Epithelial cell of esophagus (primary cell): ENCODE measurements at regions not wholly inside any gene's neighbourhood (a gene's known extent, or its start where the extent isn't known, plus 50 kb on each side); places are given as distances from the start of the nearest gene placed in this dataset.
A peak's percentile ranks its signal among the peaks of the same experiment; 100 is the strongest.

Source experiments
- DNase-seq: peaks from one replicate; pipeline ENCODE4 v3.0.0; 2010; ENCODE audit warnings: low read depth
- H3K4me3 ChIP-seq: 2 replicates; pipeline ENCODE4 v1.5.1; 2011; ENCODE audit warnings: mild to moderate bottlenecking, low read length, control low read depth
- TF ChIP-seq, protein P1 (sequence below): IDR thresholded peaks from 2 replicates; pipeline ENCODE4 v1.5.1; 2011; ENCODE audit warnings: low read depth, mild to moderate bottlenecking, low read length, control low read depth, inconsistent platforms; ENCODE audit not compliant: insufficient read depth; ENCODE audit errors: missing control alignments

DNA sequence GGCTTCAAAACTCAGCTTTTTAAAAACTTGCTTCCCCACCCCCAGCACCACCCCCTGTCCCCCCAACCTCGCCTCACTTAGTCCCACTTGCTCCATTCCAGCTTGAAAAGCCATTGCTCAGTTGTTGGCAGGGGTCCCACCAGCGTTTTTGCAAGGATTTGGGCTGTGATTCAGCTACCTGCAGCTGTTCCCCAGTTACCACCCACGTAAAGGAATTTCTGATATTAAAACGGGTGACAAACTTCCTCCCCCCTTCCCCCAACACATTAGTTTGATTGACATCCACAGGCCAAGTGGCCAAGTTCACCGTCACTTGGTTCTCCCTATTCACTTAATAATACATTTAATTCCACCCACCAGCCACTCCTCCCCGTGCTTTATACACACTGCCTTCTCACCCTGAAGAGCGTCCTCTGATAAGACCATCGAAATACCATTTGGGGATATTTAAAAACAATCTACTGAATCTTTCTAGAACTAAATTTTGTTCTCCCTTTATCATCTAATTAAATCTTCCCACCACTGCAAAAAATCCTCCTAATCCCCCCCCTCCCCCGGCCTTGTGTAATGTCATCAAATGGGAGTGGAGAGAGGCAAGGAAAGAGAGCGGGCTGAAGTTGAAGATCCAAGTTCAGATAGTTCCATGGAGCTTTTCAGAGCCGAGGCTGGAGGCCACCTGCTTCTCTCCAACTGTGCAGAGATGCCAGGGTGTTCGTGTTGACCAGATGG is 55.1 kb downstream of the SOX9 start:
- TF ChIP-seq, protein P1, sequence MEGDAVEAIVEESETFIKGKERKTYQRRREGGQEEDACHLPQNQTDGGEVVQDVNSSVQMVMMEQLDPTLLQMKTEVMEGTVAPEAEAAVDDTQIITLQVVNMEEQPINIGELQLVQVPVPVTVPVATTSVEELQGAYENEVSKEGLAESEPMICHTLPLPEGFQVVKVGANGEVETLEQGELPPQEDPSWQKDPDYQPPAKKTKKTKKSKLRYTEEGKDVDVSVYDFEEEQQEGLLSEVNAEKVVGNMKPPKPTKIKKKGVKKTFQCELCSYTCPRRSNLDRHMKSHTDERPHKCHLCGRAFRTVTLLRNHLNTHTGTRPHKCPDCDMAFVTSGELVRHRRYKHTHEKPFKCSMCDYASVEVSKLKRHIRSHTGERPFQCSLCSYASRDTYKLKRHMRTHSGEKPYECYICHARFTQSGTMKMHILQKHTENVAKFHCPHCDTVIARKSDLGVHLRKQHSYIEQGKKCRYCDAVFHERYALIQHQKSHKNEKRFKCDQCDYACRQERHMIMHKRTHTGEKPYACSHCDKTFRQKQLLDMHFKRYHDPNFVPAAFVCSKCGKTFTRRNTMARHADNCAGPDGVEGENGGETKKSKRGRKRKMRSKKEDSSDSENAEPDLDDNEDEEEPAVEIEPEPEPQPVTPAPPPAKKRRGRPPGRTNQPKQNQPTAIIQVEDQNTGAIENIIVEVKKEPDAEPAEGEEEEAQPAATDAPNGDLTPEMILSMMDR, result no peak
- no peak overlapping the region for H3K4me3 ChIP-seq
- peak; percentile 26 for DNase-seq

DNA sequence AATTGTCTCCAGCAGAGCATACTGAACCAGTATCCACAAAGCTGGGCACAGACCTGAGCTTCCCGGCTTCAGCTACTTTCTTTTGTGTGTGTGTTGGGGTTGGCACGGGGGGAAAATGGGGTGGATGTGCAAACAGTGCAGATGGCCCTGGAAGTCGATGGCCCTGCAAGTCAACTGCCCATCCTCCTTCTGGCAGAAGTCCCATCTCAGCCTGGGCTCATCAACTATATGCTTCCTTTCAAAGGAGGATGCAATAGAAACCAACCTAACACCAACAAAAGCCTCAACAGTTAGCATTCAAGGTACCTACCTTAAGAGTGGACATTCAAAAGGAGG is 55.7 kb downstream of the SOX9 start:
- DNase-seq, result no peak
- no peak overlapping the region for H3K4me3 ChIP-seq
- TF ChIP-seq, protein P1, result no peak

DNA sequence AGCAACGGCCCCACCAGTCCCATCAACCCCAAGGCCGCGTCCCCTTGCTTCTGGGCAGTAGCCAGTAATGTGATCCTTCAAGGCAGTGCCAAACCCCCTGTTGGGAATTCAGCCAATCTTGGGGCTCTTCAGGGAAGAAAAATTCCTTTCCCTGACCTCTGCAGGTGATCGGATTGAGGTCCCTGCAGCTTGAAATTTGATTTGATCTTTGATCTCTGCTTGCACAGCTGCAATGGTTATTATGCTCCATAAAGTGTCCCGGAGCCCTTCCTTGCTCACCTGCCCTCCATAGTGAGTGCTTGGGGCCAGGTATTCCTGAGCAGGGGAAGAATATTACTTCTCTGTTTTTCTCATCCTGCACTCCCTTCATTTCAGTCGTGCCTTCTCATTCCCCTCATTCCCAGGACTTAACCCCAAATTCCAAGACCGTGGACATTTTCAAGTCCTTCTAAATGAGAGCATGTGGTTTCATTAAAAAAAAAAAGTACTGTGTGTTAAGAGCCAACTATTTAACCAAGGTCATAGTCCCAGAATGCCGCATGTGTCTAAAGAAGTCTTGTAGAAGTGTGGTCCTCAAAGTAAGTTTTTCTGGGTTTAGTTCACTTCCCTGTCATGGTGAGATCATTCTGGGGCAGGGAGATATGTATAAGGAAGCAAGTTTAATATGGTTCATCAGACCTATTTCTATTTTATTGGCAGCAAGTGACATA is 56.3 kb downstream of the SOX9 start:
- TF ChIP-seq, protein P1, result no peak

DNA sequence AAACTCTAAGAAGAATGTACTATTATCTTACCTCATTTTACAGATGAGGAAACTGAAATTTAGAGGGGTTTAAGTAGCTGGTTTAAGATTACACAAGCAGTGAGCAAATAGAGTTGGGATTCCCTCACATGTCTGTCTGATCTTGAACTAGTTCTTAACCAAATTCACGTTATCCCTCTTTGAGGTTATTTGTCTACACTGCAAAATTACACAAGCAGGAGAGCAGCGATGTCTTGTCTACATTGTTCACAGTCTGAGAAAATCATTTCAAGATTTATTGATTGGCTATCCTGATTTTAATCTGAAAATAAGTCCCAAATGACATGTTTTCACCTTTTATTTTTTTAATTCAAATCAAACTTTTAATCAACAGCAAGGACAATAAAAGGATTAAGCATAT is 56.9 kb downstream of the SOX9 start:
- no peak for DNase-seq
- no peak overlapping the region for H3K4me3 ChIP-seq
- TF ChIP-seq, protein P1, result no peak

More for the DNA sequence above, 56.3 kb downstream of the SOX9 start:
- no peak for DNase-seq
- no peak overlapping the region for H3K4me3 ChIP-seq

DNA sequence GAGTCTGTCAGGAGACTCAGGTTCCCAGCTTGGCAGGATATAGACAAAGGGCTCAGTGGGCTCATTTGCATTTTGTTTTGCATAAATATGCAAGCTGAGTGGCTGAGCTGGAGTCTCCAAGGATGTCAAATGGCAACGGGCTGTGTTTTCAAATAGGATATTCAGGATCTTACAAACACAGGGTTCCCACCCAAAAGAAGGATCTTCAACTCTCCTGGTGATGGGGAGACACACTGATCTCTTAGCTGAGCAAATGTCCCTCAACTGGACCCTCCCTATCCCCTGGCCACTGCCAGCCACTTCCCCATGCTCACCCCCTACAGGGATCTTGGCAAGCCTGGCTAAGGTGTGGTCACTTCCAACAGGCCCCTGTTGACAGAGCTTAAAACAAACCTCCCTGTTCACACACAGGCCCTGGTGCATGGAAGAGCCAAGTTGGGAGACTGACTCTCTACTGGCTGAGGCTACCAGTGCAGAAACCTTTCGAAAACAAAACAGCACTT is 61.6 kb downstream of the SOX9 start:
- TF ChIP-seq, protein P1, result no peak
- H3K4me3 ChIP-seq, result no peak overlapping the region
- DNase-seq, result no peak

DNA sequence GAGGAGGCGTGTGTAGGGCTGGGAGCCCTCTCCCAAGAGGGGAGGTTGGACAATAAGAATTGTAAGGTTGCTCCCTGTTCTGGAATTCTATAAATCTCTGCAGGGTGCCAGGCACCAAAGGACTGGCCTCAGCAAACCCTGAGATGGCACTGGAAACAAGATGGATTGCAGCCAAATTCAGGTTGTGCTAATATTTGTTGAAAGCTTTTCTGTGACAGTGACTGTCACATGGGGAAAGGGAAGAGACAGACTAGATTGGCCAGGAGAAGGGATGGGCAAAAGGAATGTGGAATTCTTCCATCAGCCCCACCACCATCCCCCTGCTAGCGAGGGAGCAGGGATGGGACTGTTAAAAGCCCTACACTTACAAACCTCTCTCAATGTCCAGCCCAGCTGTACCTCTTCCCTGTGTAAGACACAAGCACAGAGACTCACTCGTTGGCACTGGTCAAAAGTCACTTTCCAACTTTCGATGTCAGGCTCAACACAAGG is 62.4 kb downstream of the SOX9 start:
- TF ChIP-seq, protein P1, result no peak
- no peak overlapping the region for H3K4me3 ChIP-seq
- DNase-seq, result no peak
